ENCODE measurements at regions not wholly inside any gene's neighbourhood (a gene's known extent, or its start where the extent isn't known, plus 50 kb on each side); places are given as distances from the start of the nearest gene placed in this dataset.

GRCh38 chr12:74349925-74350324 is 187.7 kb upstream of the ATXN7L3B start:
- H3K9me3 Mint-ChIP-seq (ENCODE audit: insufficient read depth), result peaks cover 2% of the 10 kb centered on the region
- H3K27ac Mint-ChIP-seq, result no peak overlapping the region

More at GRCh38 chr12:74349925-74350324, 187.7 kb upstream of the ATXN7L3B start:
- no peak overlapping the region for H2AFZ ChIP-seq (ENCODE audit: insufficient read depth, low read depth, low read length, poor library complexity, severe bottlenecking)
- no peak overlapping the region for H3K27ac ChIP-seq (ENCODE audit: low read length in 2 of 2)
- H3K4me3 Mint-ChIP-seq, result no peak overlapping the region
- ChIA-PET CTCF (interaction anchor here (0.7 kb wide), 2 partner anchors 70 to 1157 kb away, joined by 4 read pairs; no protein-coding TSS in a partner anchor), POLR2A (no interaction called here)
- no peaks in the 10 kb centered on the region for H3K9me3 ChIP-seq (ENCODE audit: control extremely low read depth in 1 of 3, control insufficient read depth in 2 of 3, insufficient read depth in 1 of 3, low read length in 2 of 3)
- H3K27me3 Mint-ChIP-seq, result no peaks in the 10 kb centered on the region
- no peaks in the 10 kb centered on the region for H3K27me3 ChIP-seq (replicated peaks in 1 of 4; ENCODE audit: control extremely low read depth in 1 of 4, control insufficient read depth in 3 of 4, insufficient read depth in 4 of 4, low read length in 3 of 4)
- no peaks in the 10 kb centered on the region for H3K36me3 ChIP-seq (replicated peaks in 1 of 2; ENCODE audit: control extremely low read depth in 1 of 2, control insufficient read depth in 1 of 2, extremely low read depth in 1 of 2, insufficient read depth in 2 of 2, low read length in 1 of 2)
- no peak overlapping the region for H3K4me2 ChIP-seq (replicated peaks; ENCODE audit: low read depth, low read length, poor library complexity, severe bottlenecking)
- TF ChIP-seq EZH2 (IDR thresholded peaks at IDR 0.05; ENCODE audit: borderline replicate concordance, insufficient read depth, low read depth, low read length, poor library complexity, severe bottlenecking) (no peak), CTCF (IDR thresholded peaks at IDR 0.05) (no peak)
- H3K9ac ChIP-seq (ENCODE audit: low read length), result no peak overlapping the region
- ATAC-seq (ENCODE audit: low read depth) (no peak), DNase-seq (no peak)
- no peaks in the 10 kb centered on the region for H3K4me1 Mint-ChIP-seq
- H3K4me3 ChIP-seq (ENCODE audit: control extremely low read depth in 1 of 5, extremely low read depth in 1 of 5, insufficient read depth in 1 of 5, low read depth in 2 of 5, low read length in 4 of 5), result no peak overlapping the region
- H4K20me1 ChIP-seq (ENCODE audit: control insufficient read depth, insufficient read depth, low read length, poor library complexity, severe bottlenecking), result no peaks in the 10 kb centered on the region
- H3K4me1 ChIP-seq (ENCODE audit: control insufficient read depth in 2 of 2, insufficient read depth in 2 of 2, low read length in 2 of 2), result no peaks in the 10 kb centered on the region
- 100% methylated on average over 1 of the region's 3 CpGs for WGBS (ENCODE audit: insufficient coverage)
- no peaks in the 10 kb centered on the region for H3K79me2 ChIP-seq (ENCODE audit: control insufficient read depth, insufficient read depth, low read length)
- intact Hi-C loops (cut with micrococcal nuclease), result no loop called here

Measured in B cell (primary cell).